ENCODE measurements at regions not wholly inside any gene's neighbourhood (a gene's known extent, or its start where the extent isn't known, plus 50 kb on each side); places are given as distances from the start of the nearest gene placed in this dataset.

- TF ChIP-seq ZNF462 (CRISPR knock-in tag; IDR thresholded peaks at IDR 0.05) (no peak), STAT1 (IDR thresholded peaks at IDR 0.05; ENCODE audit: unreplicated experiment) (no peak), ZNF114 (CRISPR knock-in tag; IDR thresholded peaks at IDR 0.05) (no peak)
Measured at GRCh38 chr1:90522432-90522831, 194.7 kb downstream of the BARHL2 start (continued).

DNA sequence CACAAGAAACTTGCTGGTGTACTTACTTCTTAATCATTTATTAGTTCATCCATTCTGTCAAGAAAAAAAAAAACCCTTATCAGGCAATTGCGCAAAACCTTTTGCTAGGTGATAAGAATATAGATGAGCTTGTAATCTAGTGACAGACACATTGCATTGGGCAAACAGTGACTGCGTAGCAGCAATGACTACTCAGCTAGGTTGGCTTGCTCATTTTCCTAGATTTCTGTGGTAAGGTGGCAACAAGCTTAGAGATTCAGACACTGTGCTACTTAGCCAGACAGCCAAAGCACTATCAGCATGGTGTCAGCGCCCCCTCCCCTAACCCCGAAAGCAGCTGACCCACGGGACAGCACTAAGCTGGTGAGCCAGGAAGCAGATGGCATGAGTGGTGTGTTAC is 203.1 kb downstream of the BARHL2 start:
- no peak for DNase-seq (ENCODE audit: low spot score)
- Histone ChIP-seq H3K27me3 (ENCODE audit: insufficient read depth) (no peaks in the 10 kb centered on the region), H3K4me1 (ENCODE audit: insufficient read depth) (peaks cover 24% of the 10 kb centered on the region), H4K20me1 (replicated peaks; ENCODE audit: insufficient read depth) (no peaks in the 10 kb centered on the region), H3K4me2 (no peak overlapping the region), H3K36me3 (ENCODE audit: insufficient read depth) (no peaks in the 10 kb centered on the region), H3K9me2 (ENCODE audit: insufficient read depth) (no peaks in the 10 kb centered on the region), H3K27ac (ENCODE audit: low read depth) (no peak overlapping the region), H3K4me3 (no peak overlapping the region), H3F3A (replicated peaks; ENCODE audit: low read depth) (no peaks in the 10 kb centered on the region), H3K79me2 (replicated peaks; ENCODE audit: insufficient read depth) (no peaks in the 10 kb centered on the region), H2AFZ (no peak overlapping the region; the same call in 1 of the 2 replicates)
- ATAC-seq: no peak
- H3K4me1 Mint-ChIP-seq: peaks cover 29% of the 10 kb centered on the region
- no peaks in the 10 kb centered on the region for H3K9me3 Mint-ChIP-seq
- H3K27ac Mint-ChIP-seq: no peak overlapping the region
- peaks cover 1% of the 10 kb centered on the region for H3K27me3 Mint-ChIP-seq (ENCODE audit: insufficient read depth, low read depth, poor library complexity)
- no peak overlapping the region for H3K4me3 Mint-ChIP-seq
- H3K36me3 Mint-ChIP-seq (ENCODE audit: low read depth): no peaks in the 10 kb centered on the region
- TF ChIP-seq CREB1 (CRISPR knock-in tag; IDR thresholded peaks at IDR 0.05; ENCODE audit: low read depth): no peak
- no peak for TF ChIP-seq EZH2 (IDR thresholded peaks at IDR 0.05; ENCODE audit: low read depth, unreplicated experiment)
- TF ChIP-seq POLR2AphosphoS5 (IDR thresholded peaks at IDR 0.05; ENCODE audit: low read depth): no peak
- no peak for TF ChIP-seq REST (IDR thresholded peaks at IDR 0.05; ENCODE audit: unreplicated experiment)
- TF ChIP-seq EZH2phosphoT487 (IDR thresholded peaks at IDR 0.05; ENCODE audit: unreplicated experiment): no peak
- no peak for TF ChIP-seq STAT1 (IDR thresholded peaks at IDR 0.05; ENCODE audit: unreplicated experiment)
- no peak for TF ChIP-seq NANOG (IDR thresholded peaks at IDR 0.05; ENCODE audit: borderline replicate concordance)
- TF ChIP-seq ZNF331 (CRISPR knock-in tag; IDR thresholded peaks at IDR 0.05; ENCODE audit: low read depth): no peak
- no peak for TF ChIP-seq CTCF (conservative IDR thresholded peaks at IDR 0.05; ENCODE audit: low read depth in 2 of 2)
- no peak for TF ChIP-seq JUNB (IDR thresholded peaks at IDR 0.05; ENCODE audit: unreplicated experiment)
- TF ChIP-seq, protein P1, sequence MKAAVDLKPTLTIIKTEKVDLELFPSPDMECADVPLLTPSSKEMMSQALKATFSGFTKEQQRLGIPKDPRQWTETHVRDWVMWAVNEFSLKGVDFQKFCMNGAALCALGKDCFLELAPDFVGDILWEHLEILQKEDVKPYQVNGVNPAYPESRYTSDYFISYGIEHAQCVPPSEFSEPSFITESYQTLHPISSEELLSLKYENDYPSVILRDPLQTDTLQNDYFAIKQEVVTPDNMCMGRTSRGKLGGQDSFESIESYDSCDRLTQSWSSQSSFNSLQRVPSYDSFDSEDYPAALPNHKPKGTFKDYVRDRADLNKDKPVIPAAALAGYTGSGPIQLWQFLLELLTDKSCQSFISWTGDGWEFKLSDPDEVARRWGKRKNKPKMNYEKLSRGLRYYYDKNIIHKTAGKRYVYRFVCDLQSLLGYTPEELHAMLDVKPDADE (IDR thresholded peaks at IDR 0.05): no peak
- TF ChIP-seq ZNF114 (CRISPR knock-in tag; IDR thresholded peaks at IDR 0.05): no peak

Data from GM23338 (cell line).